WTC11 (cell line): ENCODE measurements at regions not wholly inside any gene's neighbourhood (a gene's known extent, or its start where the extent isn't known, plus 50 kb on each side); places are given as distances from the start of the nearest gene placed in this dataset.

Experiments
- ATAC-seq: fragments of 200-7000 bp; cut with Tn5 transposase; 2 replicates; pipeline ENCODE4 v1.10.0; 2021; ENCODE audit warnings: mild to moderate bottlenecking, moderate library complexity
- CTCF ChIA-PET: fragments of 300-600 bp; sonication (Branson Sonifier 250); formaldehyde crosslinking; loops from one replicate; lab custom pipeline; 2021; ENCODE audit warnings: antibody characterized with exemption; lab: Charles Lee
- POLR2A ChIA-PET: fragments of 350-600 bp; sonication (Branson Sonifier 250); formaldehyde crosslinking; loops from one replicate; lab custom pipeline; 2021; ENCODE audit warnings: antibody characterized with exemption; lab: Charles Lee
- DNase-seq: peaks from one replicate; pipeline ENCODE4 v3.0.0; 2021; ENCODE audit warnings: low spot score
- H3K27ac Mint-ChIP-seq: 2 replicates; pipeline ENCODE4 v1.8.0; 2021; ENCODE audit warnings: mixed read lengths
- H3K27me3 Mint-ChIP-seq: 2 replicates; pipeline ENCODE4 v1.8.0; 2021; ENCODE audit warnings: low read depth, mild to moderate bottlenecking, moderate library complexity, mixed read lengths
- H3K36me3 Mint-ChIP-seq: 2 replicates; pipeline ENCODE4 v1.8.0; 2021; ENCODE audit warnings: mixed read lengths
- H3K4me1 Mint-ChIP-seq: 2 replicates; pipeline ENCODE4 v1.8.0; 2022; ENCODE audit warnings: mixed read lengths
- H3K4me3 Mint-ChIP-seq: 2 replicates; pipeline ENCODE4 v1.8.0; 2021; ENCODE audit warnings: mild to moderate bottlenecking, moderate library complexity, mixed read lengths
- H3K9me3 Mint-ChIP-seq: 2 replicates; pipeline ENCODE4 v1.8.0; 2021; ENCODE audit warnings: mixed read lengths
- ATF1 ChIP-seq: sonication (generic); formaldehyde crosslinking; IDR thresholded peaks from 2 replicates; pipeline ENCODE4 v1.8.1; 2023; ENCODE audit warnings: mild to moderate bottlenecking, moderate library complexity, missing genetic modification reagents
- ATF2 ChIP-seq: sonication (generic); formaldehyde crosslinking; IDR thresholded peaks from 2 replicates; pipeline ENCODE4 v1.8.1; 2022; ENCODE audit warnings: low read depth, missing genetic modification reagents, borderline replicate concordance
- E2F1 ChIP-seq: sonication (generic); formaldehyde crosslinking; IDR thresholded peaks from 2 replicates; pipeline ENCODE4 v1.8.0; 2022; ENCODE audit warnings: mild to moderate bottlenecking, missing genetic modification reagents
- FOXJ3 ChIP-seq: sonication (generic); formaldehyde crosslinking; IDR thresholded peaks from 2 replicates; pipeline ENCODE4 v1.9.0; 2021; ENCODE audit warnings: missing genetic modification reagents, mild to moderate bottlenecking, borderline replicate concordance
- FOXP1 ChIP-seq: sonication (generic); formaldehyde crosslinking; IDR thresholded peaks from 2 replicates; pipeline ENCODE4 v1.8.0; 2022; ENCODE audit warnings: missing genetic modification reagents, mild to moderate bottlenecking, moderate library complexity, borderline replicate concordance
- FOXP4 ChIP-seq: sonication (generic); formaldehyde crosslinking; IDR thresholded peaks from 2 replicates; pipeline ENCODE4 v1.8.0; 2022; ENCODE audit warnings: mild to moderate bottlenecking, missing genetic modification reagents
- GABPB1 ChIP-seq: sonication (generic); formaldehyde crosslinking; IDR thresholded peaks from 2 replicates; pipeline ENCODE4 v1.8.1; 2023; ENCODE audit warnings: mild to moderate bottlenecking, missing genetic modification reagents
- GRHL2 ChIP-seq: fragments of 250-450 bp; sonication (Bioruptor Pico); IDR thresholded peaks from 2 replicates; pipeline ENCODE4 v1.8.0; 2022; ENCODE audit warnings: mild to moderate bottlenecking, moderate library complexity; ENCODE audit not compliant: insufficient replicate concordance, severe bottlenecking
- JUN ChIP-seq: sonication (generic); formaldehyde crosslinking; IDR thresholded peaks from 2 replicates; pipeline ENCODE4 v1.8.0; 2023; ENCODE audit warnings: mild to moderate bottlenecking, missing genetic modification reagents
- MYBL2 ChIP-seq: sonication (generic); formaldehyde crosslinking; IDR thresholded peaks from 2 replicates; pipeline ENCODE4 v1.8.1; 2023; ENCODE audit warnings: mild to moderate bottlenecking, moderate library complexity, missing genetic modification reagents
- NFE2L1 ChIP-seq: sonication (generic); formaldehyde crosslinking; IDR thresholded peaks from 2 replicates; pipeline ENCODE4 v1.8.1; 2023; ENCODE audit warnings: missing genetic modification reagents
- NR1H2 ChIP-seq: sonication (generic); formaldehyde crosslinking; IDR thresholded peaks from 2 replicates; pipeline ENCODE4 v1.9.0; 2021; ENCODE audit warnings: mild to moderate bottlenecking, moderate library complexity, missing genetic modification reagents
- SOX15 ChIP-seq: fragments of 250-450 bp; sonication (Bioruptor Pico); IDR thresholded peaks from 2 replicates; pipeline ENCODE4 v1.9.0; 2021; ENCODE audit warnings: mild to moderate bottlenecking
- TCF7 ChIP-seq: sonication (generic); formaldehyde crosslinking; IDR thresholded peaks from 2 replicates; pipeline ENCODE4 v1.8.0; 2022; ENCODE audit warnings: mild to moderate bottlenecking, low read depth, missing genetic modification reagents, moderate library complexity
- TEAD4 ChIP-seq: sonication (generic); formaldehyde crosslinking; IDR thresholded peaks from 2 replicates; pipeline ENCODE4 v1.8.0; 2022; ENCODE audit warnings: mild to moderate bottlenecking, missing genetic modification reagents
- USF2 ChIP-seq: sonication (generic); formaldehyde crosslinking; IDR thresholded peaks from 2 replicates; pipeline ENCODE4 v1.8.1; 2023; ENCODE audit warnings: mild to moderate bottlenecking, missing genetic modification reagents, moderate library complexity
- ZBTB21 ChIP-seq: sonication (generic); formaldehyde crosslinking; IDR thresholded peaks from 2 replicates; pipeline ENCODE4 v1.8.1; 2023; ENCODE audit warnings: mild to moderate bottlenecking, missing genetic modification reagents, borderline replicate concordance
- ZMAT4 ChIP-seq: fragments of 250-450 bp; sonication (Bioruptor Pico); IDR thresholded peaks from 2 replicates; pipeline ENCODE4 v1.9.0; 2021; ENCODE audit warnings: mild to moderate bottlenecking
- ZNF138 ChIP-seq: sonication (generic); formaldehyde crosslinking; conservative IDR thresholded peaks from 2 replicates; pipeline ENCODE4 v1.8.1; 2022; ENCODE audit warnings: mild to moderate bottlenecking, moderate library complexity, missing genetic modification reagents
- ZNF232 ChIP-seq: sonication (generic); formaldehyde crosslinking; IDR thresholded peaks from 2 replicates; pipeline ENCODE4 v1.8.0; 2022; ENCODE audit warnings: mild to moderate bottlenecking, missing genetic modification reagents
- ZNF317 ChIP-seq: sonication (generic); formaldehyde crosslinking; IDR thresholded peaks from 2 replicates; pipeline ENCODE4 v1.8.1; 2023; ENCODE audit warnings: low read depth, mild to moderate bottlenecking, moderate library complexity, missing genetic modification reagents, borderline replicate concordance
- ZNF423 ChIP-seq: fragments of 250-450 bp; sonication (Bioruptor Pico); IDR thresholded peaks from 2 replicates; pipeline ENCODE4 v2.1.2; 2022; ENCODE audit warnings: mild to moderate bottlenecking, moderate library complexity
- ZNF512 ChIP-seq: sonication (generic); formaldehyde crosslinking; IDR thresholded peaks from 2 replicates; pipeline ENCODE4 v1.8.1; 2022; ENCODE audit warnings: missing genetic modification reagents, borderline replicate concordance
- ZNF532 ChIP-seq: fragments of 250-450 bp; sonication (Bioruptor Pico); IDR thresholded peaks from 2 replicates; pipeline ENCODE4 v1.9.0; 2021; ENCODE audit warnings: mild to moderate bottlenecking, borderline replicate concordance
- ZNF671 ChIP-seq: fragments of 250-450 bp; sonication (Bioruptor Pico); IDR thresholded peaks from 2 replicates; pipeline ENCODE4 v1.8.0; 2021; ENCODE audit warnings: mild to moderate bottlenecking

GRCh38 chr3:78426454-78426853, 1341.3 kb downstream of the ROBO1 start:
- ChIA-PET POLR2A (no interaction called here), CTCF (no interaction called here)
- Mint-ChIP-seq H3K36me3 (peaks cover 9% of the 10 kb centered on the region), H3K27ac (no peak overlapping the region), H3K4me3 (no peak overlapping the region), H3K4me1 (peaks cover 21% of the 10 kb centered on the region), H3K27me3 (no peaks in the 10 kb centered on the region), H3K9me3 (peaks cover 9% of the 10 kb centered on the region)
- TF ChIP-seq GRHL2 (CRISPR knock-in tag) = no peak
- TF ChIP-seq ZNF512 (CRISPR knock-in tag) = no peak
- TF ChIP-seq ZNF138 = no peak
- no peak for TF ChIP-seq NR1H2
- TF ChIP-seq ZMAT4 (CRISPR knock-in tag) = no peak
- TF ChIP-seq TCF7 (CRISPR knock-in tag) = no peak
- TF ChIP-seq GABPB1 (CRISPR knock-in tag) = no peak
- no peak for TF ChIP-seq TEAD4 (CRISPR knock-in tag)
- no peak for TF ChIP-seq ZNF232 (CRISPR knock-in tag)
- no peak for TF ChIP-seq NFE2L1 (CRISPR knock-in tag)
- no peak for TF ChIP-seq FOXJ3 (CRISPR knock-in tag)
- TF ChIP-seq ZNF317 (CRISPR knock-in tag) = no peak
- TF ChIP-seq ATF2 (CRISPR knock-in tag) = no peak
- TF ChIP-seq MYBL2 = no peak
- no peak for TF ChIP-seq SOX15
- no peak for DNase-seq
- no peak for ATAC-seq

GRCh38 chr3:78427303-78427702, 1340.5 kb downstream of the ROBO1 start:
- no peak for DNase-seq
- no peak overlapping the region for H3K4me3 Mint-ChIP-seq
- H3K4me1 Mint-ChIP-seq = peaks cover 16% of the 10 kb centered on the region
- ATAC-seq = no peak
- H3K36me3 Mint-ChIP-seq = peaks cover 9% of the 10 kb centered on the region
- no peaks in the 10 kb centered on the region for H3K27me3 Mint-ChIP-seq
- no peak overlapping the region for H3K27ac Mint-ChIP-seq
- ChIA-PET POLR2A (no interaction called here), CTCF (no interaction called here)
- H3K9me3 Mint-ChIP-seq = peaks cover 9% of the 10 kb centered on the region
- TF ChIP-seq ATF1 (no peak), FOXP4 (CRISPR knock-in tag) (no peak), FOXP1 (no peak), ZNF423 (CRISPR knock-in tag) (no peak), ZBTB21 (CRISPR knock-in tag) (no peak), USF2 (CRISPR knock-in tag) (no peak), ZNF671 (no peak), E2F1 (no peak), JUN (CRISPR knock-in tag) (no peak), NR1H2 (no peak), ZNF532 (no peak)
